MM.1S (cell line): ENCODE measurements at regions not wholly inside any gene's neighbourhood (a gene's known extent, or its start where the extent isn't known, plus 50 kb on each side); places are given as distances from the start of the nearest gene placed in this dataset.

Source experiments
- CTCF ChIP-seq: fragments of 300-600 bp; sonication (generic); IDR thresholded peaks from 2 replicates; pipeline ENCODE4 v1.5.1; 2016; ENCODE audit warnings: antibody characterized with exemption, low read length, mixed read lengths
- EZH2 ChIP-seq: fragments of 300-600 bp; sonication (generic); optimal IDR thresholded peaks from 2 replicates; pipeline ENCODE3; 2017; ENCODE audit warnings: low read depth, mild to moderate bottlenecking, antibody characterized with exemption, low read length, mixed read lengths
- EZH2phosphoT487 ChIP-seq: fragments of 300-600 bp; sonication (generic); IDR thresholded peaks from 2 replicates; pipeline ENCODE4 v1.6.1; 2018; ENCODE audit warnings: antibody characterized with exemption, low read length

- TF ChIP-seq CTCF (no peak), EZH2phosphoT487 (no peak), EZH2 (no peak)
These were observed 132.6 kb upstream of the ARHGAP5 start for GRCh38 chr14:31944256-31945073.
